HG03442 (cell line): ENCODE measurements at regions not wholly inside any gene's neighbourhood (a gene's known extent, or its start where the extent isn't known, plus 50 kb on each side); places are given as distances from the start of the nearest gene placed in this dataset.
"Not testable (repeated sequence)": the region's sequence is repeated elsewhere in the genome, so short reads cannot be mapped to it uniquely, and the experiment has no call there.

Experiments
- ATAC-seq: cut with Tn5 transposase; IDR thresholded peaks from one replicate; pipeline ENCODE4 v1.9.1; 2021; ENCODE audit warnings: mild to moderate bottlenecking, moderate library complexity; ENCODE audit not compliant: unreplicated experiment

GRCh38 chr4:174012135-174012885 is 271.2 kb downstream of the FBXO8 start:
- ATAC-seq = no peak

- ATAC-seq = no peak
These were observed 272.9 kb downstream of the FBXO8 start for GRCh38 chr4:174010547-174010946.

DNA sequence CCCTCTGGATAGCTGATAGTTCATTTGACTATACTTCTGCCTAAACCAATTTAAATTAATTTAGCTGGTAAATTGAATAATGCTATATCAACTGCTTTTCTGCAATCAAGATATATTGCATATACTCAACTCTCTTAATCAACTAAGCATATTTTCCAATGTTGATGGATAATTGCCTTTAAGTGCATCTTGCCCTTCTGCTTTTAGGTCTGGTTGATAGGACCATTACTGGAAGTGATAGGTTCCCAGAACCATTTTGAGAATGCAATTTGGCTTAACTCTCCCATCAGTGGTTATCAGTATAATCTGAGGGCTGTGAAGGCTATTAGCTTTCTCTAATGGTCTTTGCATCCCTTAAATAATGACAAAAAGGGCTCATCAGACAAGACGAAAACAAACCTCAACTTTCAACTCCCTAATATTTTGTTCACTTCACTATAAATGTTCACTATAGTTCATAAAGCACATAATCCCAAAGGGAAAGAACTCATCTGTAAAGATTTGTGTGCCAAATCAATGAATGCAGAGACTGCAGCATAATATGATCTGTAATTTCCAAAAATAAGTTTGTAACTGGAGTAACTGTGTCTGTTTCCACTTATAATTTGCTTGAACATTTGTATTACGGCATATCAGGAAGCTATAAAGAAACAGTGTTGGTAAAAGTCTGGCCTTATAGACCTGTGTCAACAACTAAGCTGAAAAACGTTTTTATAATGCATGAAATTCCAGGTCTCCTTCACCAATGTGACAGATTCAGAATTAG is 273.6 kb downstream of the FBXO8 start:
- no peak for ATAC-seq

GRCh38 chr4:174005422-174005821 is 278.0 kb downstream of the FBXO8 start:
- no peak for ATAC-seq

- no peak for ATAC-seq
These were observed 284.9 kb downstream of the FBXO8 start for GRCh38 chr4:173998471-173999144.

DNA sequence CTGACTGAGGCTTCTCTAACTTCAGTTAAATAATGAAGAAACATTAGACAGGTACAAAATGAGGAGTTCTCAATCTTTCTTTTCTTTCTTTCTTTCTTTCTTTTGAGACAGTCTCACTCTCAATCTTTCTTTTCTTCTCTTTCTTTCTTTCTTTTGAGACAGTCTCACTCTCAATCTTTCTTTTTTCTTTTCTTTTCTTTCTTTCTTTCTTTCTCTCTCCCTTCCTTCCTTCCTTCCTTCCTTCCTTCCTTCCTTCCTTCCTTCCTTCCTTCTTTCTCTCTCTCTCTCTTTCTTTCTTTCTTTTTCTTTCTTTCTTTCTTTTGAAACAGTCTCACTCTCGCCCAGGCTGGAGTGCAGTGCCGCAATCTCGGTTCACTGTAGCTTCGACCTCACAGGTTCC is 287.7 kb downstream of the FBXO8 start:
- ATAC-seq = not testable (repeated sequence)

DNA sequence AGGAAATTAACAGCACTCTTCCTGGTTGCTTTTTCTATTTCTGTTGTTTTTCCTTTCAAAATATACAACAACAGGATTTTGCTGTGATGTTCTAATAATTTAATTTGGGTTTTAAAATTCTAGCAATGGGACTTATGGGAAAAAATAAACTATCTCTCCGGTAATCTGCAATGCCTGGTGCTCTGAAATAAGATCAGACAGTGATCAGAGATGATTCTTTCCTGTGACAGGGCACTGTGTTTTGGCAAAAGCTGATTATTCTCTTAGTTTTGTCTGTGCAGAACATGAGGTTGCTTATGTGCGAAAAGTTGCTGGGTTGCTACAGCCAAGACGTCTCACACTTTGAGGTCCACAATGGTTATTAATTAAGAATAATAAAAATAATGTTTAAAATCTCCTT is 291.7 kb downstream of the FBXO8 start:
- ATAC-seq = no peak

GRCh38 chr4:173991316-173991715 is 292.2 kb downstream of the FBXO8 start:
- no peak for ATAC-seq

DNA sequence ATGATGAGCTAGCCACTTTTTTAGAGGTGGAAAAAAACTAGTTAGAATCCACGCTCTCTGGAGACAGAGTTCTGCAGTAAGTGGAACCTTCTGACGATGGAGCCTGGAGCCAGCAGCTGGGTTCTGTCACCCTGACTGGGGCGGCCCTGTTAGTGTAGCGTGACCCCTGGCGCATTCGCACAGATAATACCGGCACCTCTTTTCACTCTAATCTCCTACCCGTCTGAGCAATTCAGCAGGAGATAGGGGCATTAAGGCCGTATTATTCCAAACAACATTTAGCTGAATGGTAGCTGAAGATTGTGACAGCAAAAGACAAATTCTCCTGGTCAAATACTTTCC is 292.6 kb downstream of the FBXO8 start:
- ATAC-seq = no peak

DNA sequence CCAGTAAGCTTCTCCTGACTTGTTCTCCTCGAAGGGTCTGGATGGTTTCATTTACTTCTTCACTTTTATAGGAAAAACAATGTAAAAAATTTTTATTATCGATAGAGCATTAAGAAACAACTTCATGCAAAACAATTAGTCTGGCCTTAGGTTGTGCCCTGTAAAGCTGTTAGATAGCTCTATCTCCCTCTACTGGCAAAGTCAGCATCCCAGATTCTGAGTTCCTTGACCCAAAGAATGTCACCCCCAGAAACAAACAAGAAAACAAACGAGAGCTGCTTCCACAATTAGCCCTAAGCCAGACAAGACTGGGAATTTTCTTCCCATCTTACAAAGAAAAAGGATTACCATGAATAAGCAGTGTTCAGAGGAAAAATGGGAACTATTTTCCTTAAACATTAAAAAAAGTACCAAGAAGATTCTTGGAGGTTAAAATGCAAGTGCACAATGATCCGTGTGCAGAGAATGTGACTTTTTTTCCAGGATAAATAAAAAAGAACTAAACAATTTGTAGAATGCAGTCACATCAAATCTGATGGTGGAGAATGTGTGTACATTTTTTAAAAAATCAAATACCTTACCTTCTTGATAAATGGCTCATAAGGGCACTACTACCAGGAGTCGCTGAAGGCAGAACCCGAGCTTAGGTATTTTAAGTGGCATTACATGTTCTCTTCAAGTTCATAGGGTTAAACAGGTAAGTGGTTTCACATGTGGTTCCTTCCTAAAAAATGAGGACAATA is 293.2 kb downstream of the FBXO8 start:
- ATAC-seq = no peak

DNA sequence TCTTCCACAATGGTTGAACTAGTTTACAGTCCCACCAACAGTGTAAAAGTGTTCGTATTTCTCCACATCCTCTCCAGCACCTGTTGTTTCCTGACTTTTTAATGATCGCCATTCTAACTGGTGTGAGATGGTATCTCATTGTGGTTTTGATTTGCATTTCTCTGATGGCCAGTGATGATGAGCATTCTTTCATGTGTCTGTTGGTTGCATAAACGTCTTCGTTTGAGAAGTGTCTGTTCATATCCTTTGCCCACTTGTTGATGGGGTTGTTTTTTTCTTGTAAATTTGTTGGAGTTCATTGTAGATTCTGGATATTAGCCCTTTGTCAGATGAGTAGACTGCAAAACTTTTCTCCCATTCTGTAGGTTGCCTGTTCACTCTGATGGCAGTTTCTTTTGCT is 319.9 kb downstream of the FBXO8 start:
- ATAC-seq = not testable (repeated sequence)

GRCh38 chr4:173960398-173960797 is 323.1 kb downstream of the FBXO8 start:
- ATAC-seq = no peak

GRCh38 chr4:173958445-173958844 is 325.0 kb downstream of the FBXO8 start:
- ATAC-seq = no peak

- no peak for ATAC-seq
These were observed 339.9 kb downstream of the FBXO8 start for GRCh38 chr4:173943547-173943946.

DNA sequence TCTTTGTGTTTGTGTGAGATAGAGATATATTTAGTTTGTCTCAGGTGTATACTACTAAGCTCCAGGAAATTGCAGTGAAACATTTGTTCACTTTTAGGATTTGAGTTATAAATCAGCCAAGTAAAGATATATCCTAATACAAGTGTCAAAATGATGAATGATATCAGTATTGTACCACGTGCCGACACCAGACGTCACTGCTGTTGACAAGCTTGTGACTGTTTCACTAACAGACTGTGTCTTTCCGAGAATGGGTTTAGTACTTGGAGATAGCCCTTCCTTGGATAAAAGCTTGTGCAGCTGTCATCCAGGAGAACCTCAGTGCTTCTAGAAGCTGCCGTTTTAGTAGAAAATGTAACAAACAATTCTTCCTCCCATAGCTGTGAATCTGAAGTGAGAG is 343.3 kb downstream of the FBXO8 start:
- no peak for ATAC-seq

- no peak for ATAC-seq
These were observed 345.7 kb downstream of the FBXO8 start for GRCh38 chr4:173937631-173938270.

- ATAC-seq = no peak
These were observed 346.6 kb downstream of the FBXO8 start for GRCh38 chr4:173936861-173937260.

DNA sequence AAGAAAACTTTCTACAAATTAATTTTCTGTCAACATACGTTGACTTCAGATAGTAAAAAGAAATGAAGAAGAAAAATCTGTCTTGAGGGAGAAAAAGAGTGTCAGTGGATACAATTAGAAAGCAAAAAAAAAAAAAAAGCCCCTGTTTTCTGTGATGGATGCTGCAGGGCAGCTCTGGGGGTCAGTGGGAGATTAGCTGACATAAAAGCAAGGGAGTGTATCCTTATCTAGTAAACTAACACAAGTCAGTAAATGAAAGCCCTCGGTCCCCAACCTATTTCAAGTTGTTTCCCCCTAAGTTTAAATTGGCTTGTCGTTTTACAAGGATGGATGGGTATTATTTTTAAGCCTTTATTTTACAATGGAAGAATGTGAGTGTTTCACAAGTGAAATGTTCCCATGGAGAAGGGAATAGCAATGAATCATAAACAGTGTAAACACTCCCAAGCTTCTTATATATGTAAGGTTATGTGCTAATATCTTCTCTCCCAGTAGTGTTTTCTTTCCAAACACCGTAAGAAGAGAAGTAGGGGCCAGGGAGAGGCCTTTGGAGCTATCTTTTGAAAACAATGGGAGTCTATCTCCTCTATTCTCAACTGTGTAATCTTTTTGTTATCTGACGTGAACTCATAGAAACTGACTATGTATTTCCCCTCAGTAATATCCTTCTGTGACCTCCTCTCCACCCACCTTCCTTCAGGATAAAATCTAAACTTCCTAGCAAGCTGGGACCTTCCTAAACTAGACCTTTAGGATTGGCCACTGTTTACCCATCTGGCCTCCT is 347.7 kb downstream of the FBXO8 start:
- no peak for ATAC-seq

- no peak for ATAC-seq
These were observed 348.4 kb downstream of the FBXO8 start for GRCh38 chr4:173934933-173935620.
